B cell (primary cell): ENCODE measurements at regions not wholly inside any gene's neighbourhood (a gene's known extent, or its start where the extent isn't known, plus 50 kb on each side); places are given as distances from the start of the nearest gene placed in this dataset.

ENCODE experiments used
- ATAC-seq: fragments of 200-7000 bp; cut with Tn5 transposase; one replicate; pipeline ENCODE4 v1.10.0; 2021; ENCODE audit warnings: low read depth, mild to moderate bottlenecking, moderate number of reproducible peaks, moderate library complexity
- CTCF ChIA-PET: fragments of 350-600 bp; sonication (Branson Sonifier 250); formaldehyde crosslinking; loops from one replicate; lab custom pipeline; 2021; ENCODE audit warnings: antibody characterized with exemption, inconsistent platforms; lab: Charles Lee
- POLR2A ChIA-PET: fragments of 350-600 bp; sonication (Branson Sonifier 250); formaldehyde crosslinking; loops from one replicate; lab custom pipeline; 2021; ENCODE audit warnings: antibody characterized with exemption; lab: Charles Lee
- DNase-seq: peaks from one replicate; pipeline ENCODE4 v3.0.0; 2013
- H2AFZ ChIP-seq: 2 replicates; pipeline ENCODE4 v1.6.1; 2012; ENCODE audit warnings: mild to moderate bottlenecking, low read depth, low read length; ENCODE audit not compliant: insufficient read depth, poor library complexity, severe bottlenecking
- H3K27ac ChIP-seq, 2 donors: 1 replicate in 1 of 2; 2 replicates in 1 of 2; pipeline ENCODE4 v1.5.1; 2012 to 2013; ENCODE audit warnings: low read length in 2 of 2, mild to moderate bottlenecking in 2 of 2, moderate library complexity in 1 of 2
- H3K27me3 ChIP-seq, 4 experiments: fragments of 200-600 bp in 1 of 4; sonication (generic) in 1 of 4; replicated peaks in 1 of 4; 1 replicate in 2 of 4; 2 replicates in 2 of 4; pipeline versions ENCODE4 v1.6.1 to v1.7.0; 2013 to 2016; ENCODE audit warnings: low read length in 3 of 4, mild to moderate bottlenecking in 2 of 4, mixed read lengths in 1 of 4, moderate library complexity in 1 of 4; ENCODE audit not compliant: insufficient read depth in 4 of 4, control insufficient read depth in 3 of 4; ENCODE audit errors: control extremely low read depth in 1 of 4
- H3K36me3 ChIP-seq, 2 experiments: replicated peaks in 1 of 2; 1 replicate in 1 of 2; 2 replicates in 1 of 2; pipeline versions ENCODE4 v1.6.1 to v1.7.1; 2013; ENCODE audit warnings: low read length in 1 of 2; ENCODE audit not compliant: insufficient read depth in 2 of 2, control insufficient read depth in 1 of 2; ENCODE audit errors: control extremely low read depth in 1 of 2, extremely low read depth in 1 of 2
- H3K4me1 ChIP-seq, 2 donors: fragments of 200-600 bp in 1 of 2; sonication (generic) in 1 of 2; 1 replicate in 1 of 2; 2 replicates in 1 of 2; pipeline versions ENCODE4 v1.5.1 to v1.6.1; 2013 to 2017; ENCODE audit warnings: low read length in 2 of 2; ENCODE audit not compliant: control insufficient read depth in 2 of 2, insufficient read depth in 2 of 2
- H3K4me2 ChIP-seq: replicated peaks from 2 replicates; pipeline ENCODE3; 2012; ENCODE audit warnings: mild to moderate bottlenecking, low read depth, low read length; ENCODE audit not compliant: poor library complexity, severe bottlenecking
- H3K4me3 ChIP-seq, 5 experiments: fragments of 200-600 bp in 1 of 5; sonication (generic) in 1 of 5; 1 replicate in 3 of 5; 2 replicates in 2 of 5; pipeline versions ENCODE4 v1.5.1 to v1.7.0; 2011 to 2016; ENCODE audit warnings: low read length in 4 of 5, mild to moderate bottlenecking in 4 of 5, low read depth in 2 of 5, control low read depth in 1 of 5, moderate library complexity in 1 of 5; ENCODE audit not compliant: insufficient read depth in 1 of 5; ENCODE audit errors: control extremely low read depth in 1 of 5, extremely low read depth in 1 of 5
- H3K79me2 ChIP-seq: fragments of 200-600 bp; sonication (generic); one replicate; pipeline ENCODE4 v1.6.0; 2016; ENCODE audit warnings: low read length; ENCODE audit not compliant: control insufficient read depth, insufficient read depth
- H3K9ac ChIP-seq: fragments of 200-600 bp; sonication (generic); 2 replicates; pipeline ENCODE4 v1.6.1; 2017; ENCODE audit warnings: mild to moderate bottlenecking, low read length, moderate library complexity
- H3K9me3 ChIP-seq, 3 donors: one replicate each; pipeline versions ENCODE4 v1.6.1 to v1.7.1; 2013; ENCODE audit warnings: low read length in 2 of 3; ENCODE audit not compliant: control insufficient read depth in 2 of 3, insufficient read depth in 1 of 3; ENCODE audit errors: control extremely low read depth in 1 of 3
- H4K20me1 ChIP-seq: 2 replicates; pipeline ENCODE4 v1.6.0; 2012; ENCODE audit warnings: mild to moderate bottlenecking, low read length; ENCODE audit not compliant: insufficient read depth, control insufficient read depth, poor library complexity, severe bottlenecking
- H3K27ac Mint-ChIP-seq: one replicate; pipeline ENCODE4 v1.8.0; 2021; ENCODE audit warnings: mixed read lengths
- H3K27me3 Mint-ChIP-seq: one replicate; pipeline ENCODE4 v1.8.0; 2021; ENCODE audit warnings: mixed read lengths
- H3K4me1 Mint-ChIP-seq: one replicate; pipeline ENCODE4 v1.8.0; 2021; ENCODE audit warnings: mixed read lengths
- H3K4me3 Mint-ChIP-seq: one replicate; pipeline ENCODE4 v1.8.0; 2021; ENCODE audit warnings: mixed read lengths
- H3K9me3 Mint-ChIP-seq: one replicate; pipeline ENCODE4 v1.8.0; 2022; ENCODE audit warnings: mixed read lengths; ENCODE audit not compliant: insufficient read depth
- CTCF ChIP-seq: fragments of 200-600 bp; IDR thresholded peaks from one replicate; pipeline ENCODE4 v1.8.0; 2022; ENCODE audit warnings: antibody characterized with exemption, mild to moderate bottlenecking
- EZH2 ChIP-seq: IDR thresholded peaks from 2 replicates; pipeline ENCODE4 v1.6.1; 2012; ENCODE audit warnings: borderline replicate concordance, low read depth, mild to moderate bottlenecking, moderate library complexity, low read length; ENCODE audit not compliant: insufficient read depth, poor library complexity, severe bottlenecking
- WGBS: methylation state at CpG from one replicate; pipeline ENCODE4 v1.1.5; 2013; ENCODE audit warnings: missing lambda C conversion rate; ENCODE audit not compliant: insufficient coverage; 5-methylcytosine and 5-hydroxymethylcytosine counted together
- intact Hi-C: fragments of 100-400 bp; cut with micrococcal nuclease; formaldehyde crosslinking; loops from one replicate; pipeline ENCODE4 v1.10.0; 2022

GRCh38 chr7:68216051-68216450 lies 1219.4 kb downstream of the TYW1 start:
- POLR2A ChIA-PET, result no interaction called here
- Histone ChIP-seq H3K4me3 (no peak overlapping the region), H3K79me2 (no peaks in the 10 kb centered on the region), H3K9me3 (peaks cover 0 to 13% (median 0%) of the 10 kb centered on the region in 3 donors), H3K27ac (no peak overlapping the region), H3K9ac (no peak overlapping the region), H3K4me1 (no peaks in the 10 kb centered on the region), H3K4me2 (no peak overlapping the region), H3K27me3 (no peaks in the 10 kb centered on the region), H4K20me1 (no peaks in the 10 kb centered on the region), H3K36me3 (no peaks in the 10 kb centered on the region), H2AFZ (no peak overlapping the region)
- Mint-ChIP-seq H3K27ac (no peak overlapping the region), H3K4me1 (no peaks in the 10 kb centered on the region), H3K27me3 (no peaks in the 10 kb centered on the region), H3K9me3 (peaks cover 5% of the 10 kb centered on the region), H3K4me3 (no peak overlapping the region)
- ATAC-seq (no peak), DNase-seq (no peak)
- TF ChIP-seq EZH2 (no peak), CTCF (no peak)
- CTCF ChIA-PET, result no interaction called here
- intact Hi-C loops, result no loop called here
- 78% methylated on average over 4 of the region's 5 CpGs for WGBS

GRCh38 chr7:68217426-68217825 lies 1220.8 kb downstream of the TYW1 start:
- POLR2A ChIA-PET, result no interaction called here
- Histone ChIP-seq H3K4me3 (no peak overlapping the region), H3K27ac (no peak overlapping the region), H3K9ac (no peak overlapping the region), H3K36me3 (no peaks in the 10 kb centered on the region), H3K79me2 (no peaks in the 10 kb centered on the region), H3K9me3 (peaks cover 0 to 8% (median 0%) of the 10 kb centered on the region in 3 donors), H2AFZ (no peak overlapping the region), H3K27me3 (no peaks in the 10 kb centered on the region), H3K4me1 (no peaks in the 10 kb centered on the region), H4K20me1 (no peaks in the 10 kb centered on the region), H3K4me2 (no peak overlapping the region)
- CTCF ChIA-PET, result no interaction called here
- Mint-ChIP-seq H3K27me3 (no peaks in the 10 kb centered on the region), H3K27ac (no peak overlapping the region), H3K4me1 (no peaks in the 10 kb centered on the region), H3K4me3 (no peak overlapping the region), H3K9me3 (peaks cover 2% of the 10 kb centered on the region)
- intact Hi-C loops, result no loop called here
- no peak for TF ChIP-seq EZH2
- TF ChIP-seq CTCF, result no peak
- no peak for DNase-seq
- no peak for ATAC-seq
- no CpG with 5 or more reads among the region's 2 CpGs for WGBS
